ENCODE measurements at regions not wholly inside any gene's neighbourhood (a gene's known extent, or its start where the extent isn't known, plus 50 kb on each side); places are given as distances from the start of the nearest gene placed in this dataset.

- no peak for TF ChIP-seq CTCF (IDR thresholded peaks at IDR 0.05; ENCODE audit: insufficient read depth, low read depth, low read length, missing control alignments)
- DNase-seq (ENCODE audit: low read depth) = no peak
- H3K4me3 ChIP-seq (ENCODE audit: low read depth, low read length) = no peak overlapping the region
Observed at GRCh38 chr9:107794259-107794658, 304.7 kb upstream of the KLF4 start.

- no peak for DNase-seq (ENCODE audit: low read depth)
- no peak overlapping the region for H3K4me3 ChIP-seq (ENCODE audit: low read depth, low read length)
- no peak for TF ChIP-seq CTCF (IDR thresholded peaks at IDR 0.05; ENCODE audit: insufficient read depth, low read depth, low read length, missing control alignments)
Observed at GRCh38 chr9:107793541-107793940, 304.0 kb upstream of the KLF4 start.

GRCh38 chr9:107792596-107792995 is 303.0 kb upstream of the KLF4 start:
- DNase-seq (ENCODE audit: low read depth) = no peak
- TF ChIP-seq CTCF (IDR thresholded peaks at IDR 0.05; ENCODE audit: insufficient read depth, low read depth, low read length, missing control alignments) = no peak
- no peak overlapping the region for H3K4me3 ChIP-seq (ENCODE audit: low read depth, low read length)

- TF ChIP-seq CTCF (IDR thresholded peaks at IDR 0.05; ENCODE audit: insufficient read depth, low read depth, low read length, missing control alignments) = no peak
- no peak for DNase-seq (ENCODE audit: low read depth)
- H3K4me3 ChIP-seq (ENCODE audit: low read depth, low read length) = no peak overlapping the region
Observed at GRCh38 chr9:107792006-107792405, 302.4 kb upstream of the KLF4 start.

GRCh38 chr9:107789001-107789700 is 299.6 kb upstream of the KLF4 start:
- DNase-seq (ENCODE audit: low read depth) = peak; percentile 56
- no peak for TF ChIP-seq CTCF (IDR thresholded peaks at IDR 0.05; ENCODE audit: insufficient read depth, low read depth, low read length, missing control alignments)
- H3K4me3 ChIP-seq (ENCODE audit: low read depth, low read length) = no peak overlapping the region

GRCh38 chr9:107786561-107786960 is 297.0 kb upstream of the KLF4 start:
- no peak for TF ChIP-seq CTCF (IDR thresholded peaks at IDR 0.05; ENCODE audit: insufficient read depth, low read depth, low read length, missing control alignments)
- H3K4me3 ChIP-seq (ENCODE audit: low read depth, low read length) = no peak overlapping the region
- DNase-seq (ENCODE audit: low read depth) = no peak
